ENCODE measurements at regions not wholly inside any gene's neighbourhood (a gene's known extent, or its start where the extent isn't known, plus 50 kb on each side); places are given as distances from the start of the nearest gene placed in this dataset.

- no peak overlapping the region for H3K27ac ChIP-seq
- DNase-seq = no peak
- 71 to 78% (median 74%) methylated on average over 7 of the region's 7 CpGs for WGBS, 3 donors
- TF ChIP-seq EP300 (IDR thresholded peaks at IDR 0.05) = no peak
- TF ChIP-seq CTCF (IDR thresholded peaks at IDR 0.05) = no peak
- TF ChIP-seq POLR2A (IDR thresholded peaks at IDR 0.05) = no peak
- no peak overlapping the region for H3K4me3 ChIP-seq
- intact Hi-C loops (cut with DNase I) = no loop called here
- H3K36me3 ChIP-seq = no peaks in the 10 kb centered on the region
- peaks cover under 1% of the 10 kb centered on the region for H3K4me1 ChIP-seq (ENCODE audit: insufficient read depth)
- no peaks in the 10 kb centered on the region for H3K9me3 ChIP-seq
- no peaks in the 10 kb centered on the region for H3K27me3 ChIP-seq
Measured at GRCh38 chr3:187804745-187805121, 59.5 kb upstream of the BCL6 start.

GRCh38 chr3:187805774-187806173, 60.5 kb upstream of the BCL6 start:
- no peaks in the 10 kb centered on the region for H3K36me3 ChIP-seq
- no peaks in the 10 kb centered on the region for H3K27me3 ChIP-seq
- H3K9me3 ChIP-seq = no peaks in the 10 kb centered on the region
- DNase-seq = no peak
- H3K4me3 ChIP-seq = no peak overlapping the region
- H3K4me1 ChIP-seq (ENCODE audit: insufficient read depth) = peaks cover 9% of the 10 kb centered on the region
- H3K27ac ChIP-seq = no peak overlapping the region
- intact Hi-C loops (cut with DNase I) = no loop called here
- WGBS, 3 donors = 92 to 98% (median 94%) methylated on average over 5 of the region's 5 CpGs
- TF ChIP-seq POLR2A (IDR thresholded peaks at IDR 0.05) = no peak
- TF ChIP-seq EP300 (IDR thresholded peaks at IDR 0.05) = no peak
- no peak for TF ChIP-seq CTCF (IDR thresholded peaks at IDR 0.05)

GRCh38 chr3:187807086-187807862, 62.0 kb upstream of the BCL6 start:
- H3K9me3 ChIP-seq = no peaks in the 10 kb centered on the region
- WGBS, 3 donors = 80 to 83% (median 80%) methylated on average over 3 of the region's 3 CpGs
- TF ChIP-seq EP300 (IDR thresholded peaks at IDR 0.05) (no peak), POLR2A (IDR thresholded peaks at IDR 0.05) (no peak), CTCF (IDR thresholded peaks at IDR 0.05) (no peak)
- H3K4me1 ChIP-seq (ENCODE audit: insufficient read depth) = peaks cover 9% of the 10 kb centered on the region
- no peaks in the 10 kb centered on the region for H3K27me3 ChIP-seq
- no peak overlapping the region for H3K4me3 ChIP-seq
- no peaks in the 10 kb centered on the region for H3K36me3 ChIP-seq
- no peak for DNase-seq
- H3K27ac ChIP-seq = no peak overlapping the region
- intact Hi-C loops (cut with DNase I) = no loop called here

- WGBS, 3 donors = 68 to 79% (median 71%) methylated on average over 3 of the region's 3 CpGs
- Histone ChIP-seq H3K9me3 (no peaks in the 10 kb centered on the region), H3K27ac (no peak overlapping the region), H3K4me1 (ENCODE audit: insufficient read depth) (peaks cover 9% of the 10 kb centered on the region), H3K4me3 (no peak overlapping the region), H3K36me3 (no peaks in the 10 kb centered on the region), H3K27me3 (no peaks in the 10 kb centered on the region)
- no peak for DNase-seq
- TF ChIP-seq CTCF (IDR thresholded peaks at IDR 0.05) (no peak), EP300 (IDR thresholded peaks at IDR 0.05) (no peak), POLR2A (IDR thresholded peaks at IDR 0.05) (no peak)
- intact Hi-C loops (cut with DNase I) = no loop called here
Measured at GRCh38 chr3:187808527-187808895, 63.2 kb upstream of the BCL6 start.
